ENCODE measurements at regions not wholly inside any gene's neighbourhood (a gene's known extent, or its start where the extent isn't known, plus 50 kb on each side); places are given as distances from the start of the nearest gene placed in this dataset.

DNA sequence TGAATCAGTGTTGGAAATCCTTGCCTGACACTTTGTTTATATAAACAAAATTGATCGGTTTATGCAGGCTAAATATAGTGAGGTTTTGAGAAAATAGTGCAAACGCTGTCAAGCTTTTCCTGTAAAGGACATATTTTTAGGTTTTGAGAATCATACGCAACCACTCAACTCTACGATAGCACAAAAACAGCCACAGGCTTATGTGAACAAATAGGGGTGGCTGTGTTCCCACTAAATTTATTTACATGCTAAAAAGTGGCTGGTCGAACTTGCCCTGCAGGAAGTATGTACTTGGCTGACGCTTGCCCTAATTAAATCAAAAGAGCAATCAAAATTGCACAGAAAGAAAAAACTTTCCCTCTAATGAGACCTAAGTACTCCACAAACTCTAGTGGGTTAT lies 234.7 kb upstream of the CACNA2D1 start:
- ATAC-seq (no peak), DNase-seq (ENCODE audit: low read depth, low spot score) (no peak)
- ChIA-PET POLR2A (no interaction called here), CTCF (no interaction called here)
- no peaks in the 10 kb centered on the region for H3K4me1 ChIP-seq (ENCODE audit: control insufficient read depth, insufficient read depth, low read length)
- H3K27me3 ChIP-seq (ENCODE audit: control insufficient read depth, insufficient read depth, low read length) = no peaks in the 10 kb centered on the region; the same call in 1 of the 2 replicates
- no peak for TF ChIP-seq SIN3A (IDR thresholded peaks at IDR 0.05; ENCODE audit: borderline replicate concordance, insufficient read depth, low read depth, low read length)
- TF ChIP-seq, protein P1, sequence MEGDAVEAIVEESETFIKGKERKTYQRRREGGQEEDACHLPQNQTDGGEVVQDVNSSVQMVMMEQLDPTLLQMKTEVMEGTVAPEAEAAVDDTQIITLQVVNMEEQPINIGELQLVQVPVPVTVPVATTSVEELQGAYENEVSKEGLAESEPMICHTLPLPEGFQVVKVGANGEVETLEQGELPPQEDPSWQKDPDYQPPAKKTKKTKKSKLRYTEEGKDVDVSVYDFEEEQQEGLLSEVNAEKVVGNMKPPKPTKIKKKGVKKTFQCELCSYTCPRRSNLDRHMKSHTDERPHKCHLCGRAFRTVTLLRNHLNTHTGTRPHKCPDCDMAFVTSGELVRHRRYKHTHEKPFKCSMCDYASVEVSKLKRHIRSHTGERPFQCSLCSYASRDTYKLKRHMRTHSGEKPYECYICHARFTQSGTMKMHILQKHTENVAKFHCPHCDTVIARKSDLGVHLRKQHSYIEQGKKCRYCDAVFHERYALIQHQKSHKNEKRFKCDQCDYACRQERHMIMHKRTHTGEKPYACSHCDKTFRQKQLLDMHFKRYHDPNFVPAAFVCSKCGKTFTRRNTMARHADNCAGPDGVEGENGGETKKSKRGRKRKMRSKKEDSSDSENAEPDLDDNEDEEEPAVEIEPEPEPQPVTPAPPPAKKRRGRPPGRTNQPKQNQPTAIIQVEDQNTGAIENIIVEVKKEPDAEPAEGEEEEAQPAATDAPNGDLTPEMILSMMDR (IDR thresholded peaks at IDR 0.05) = no peak
- no peak for TF ChIP-seq TCF7L2 (IDR thresholded peaks at IDR 0.05; ENCODE audit: low read depth, low read length)
- no peak for TF ChIP-seq POLR2AphosphoS5 (IDR thresholded peaks at IDR 0.05; ENCODE audit: low read depth, low read length)
- TF ChIP-seq, protein P2, sequence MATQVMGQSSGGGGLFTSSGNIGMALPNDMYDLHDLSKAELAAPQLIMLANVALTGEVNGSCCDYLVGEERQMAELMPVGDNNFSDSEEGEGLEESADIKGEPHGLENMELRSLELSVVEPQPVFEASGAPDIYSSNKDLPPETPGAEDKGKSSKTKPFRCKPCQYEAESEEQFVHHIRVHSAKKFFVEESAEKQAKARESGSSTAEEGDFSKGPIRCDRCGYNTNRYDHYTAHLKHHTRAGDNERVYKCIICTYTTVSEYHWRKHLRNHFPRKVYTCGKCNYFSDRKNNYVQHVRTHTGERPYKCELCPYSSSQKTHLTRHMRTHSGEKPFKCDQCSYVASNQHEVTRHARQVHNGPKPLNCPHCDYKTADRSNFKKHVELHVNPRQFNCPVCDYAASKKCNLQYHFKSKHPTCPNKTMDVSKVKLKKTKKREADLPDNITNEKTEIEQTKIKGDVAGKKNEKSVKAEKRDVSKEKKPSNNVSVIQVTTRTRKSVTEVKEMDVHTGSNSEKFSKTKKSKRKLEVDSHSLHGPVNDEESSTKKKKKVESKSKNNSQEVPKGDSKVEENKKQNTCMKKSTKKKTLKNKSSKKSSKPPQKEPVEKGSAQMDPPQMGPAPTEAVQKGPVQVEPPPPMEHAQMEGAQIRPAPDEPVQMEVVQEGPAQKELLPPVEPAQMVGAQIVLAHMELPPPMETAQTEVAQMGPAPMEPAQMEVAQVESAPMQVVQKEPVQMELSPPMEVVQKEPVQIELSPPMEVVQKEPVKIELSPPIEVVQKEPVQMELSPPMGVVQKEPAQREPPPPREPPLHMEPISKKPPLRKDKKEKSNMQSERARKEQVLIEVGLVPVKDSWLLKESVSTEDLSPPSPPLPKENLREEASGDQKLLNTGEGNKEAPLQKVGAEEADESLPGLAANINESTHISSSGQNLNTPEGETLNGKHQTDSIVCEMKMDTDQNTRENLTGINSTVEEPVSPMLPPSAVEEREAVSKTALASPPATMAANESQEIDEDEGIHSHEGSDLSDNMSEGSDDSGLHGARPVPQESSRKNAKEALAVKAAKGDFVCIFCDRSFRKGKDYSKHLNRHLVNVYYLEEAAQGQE (IDR thresholded peaks at IDR 0.05; ENCODE audit: insufficient read depth in 1 of 2, low read depth in 2 of 2, low read length in 1 of 2) = no peak
- no peak overlapping the region for H3K27ac ChIP-seq (ENCODE audit: low read length)
- in situ Hi-C loops (cut with HindIII; ENCODE audit: low pct_unique_long_range_greater_than_20kb, low sequenced_read_pairs) (no loop called here), intact Hi-C loops (cut with micrococcal nuclease; ENCODE audit: unreplicated experiment) (no loop called here)
- H3K4me3 ChIP-seq (ENCODE audit: low read depth in 2 of 2, low read length in 2 of 2) = no peak overlapping the region
- no peaks in the 10 kb centered on the region for H3K9me3 ChIP-seq (ENCODE audit: control insufficient read depth, insufficient read depth, low read depth, low read length)
- no TSS peak for BruUV-seq (replicated peaks)
- H3K36me3 ChIP-seq (ENCODE audit: control insufficient read depth, insufficient read depth, low read length) = no peaks in the 10 kb centered on the region

DNA sequence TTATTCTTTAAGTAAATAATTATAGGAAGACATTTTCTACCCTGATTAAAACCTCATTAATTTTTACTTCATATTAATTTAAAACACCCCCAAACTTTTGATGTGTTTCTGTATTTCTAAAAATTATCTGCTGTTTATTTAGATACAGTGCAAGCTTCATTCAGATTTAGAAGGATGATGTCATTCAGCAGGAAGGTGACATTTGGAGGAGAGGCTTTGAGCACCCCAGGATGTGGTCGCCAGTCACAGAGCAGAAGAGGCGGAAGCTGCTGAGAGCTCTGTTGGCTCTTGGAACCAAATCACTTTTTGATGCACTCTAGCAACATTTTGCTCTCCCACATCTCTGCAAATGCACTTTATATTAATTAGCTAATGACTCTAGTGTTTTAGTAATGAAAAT lies 233.9 kb upstream of the CACNA2D1 start:
- DNase-seq (ENCODE audit: low read depth, low spot score) (no peak), ATAC-seq (no peak)
- H3K27me3 ChIP-seq (ENCODE audit: control insufficient read depth, insufficient read depth, low read length) = no peaks in the 10 kb centered on the region; the same call in 1 of the 2 replicates
- intact Hi-C loops (cut with micrococcal nuclease; ENCODE audit: unreplicated experiment) = no loop called here
- CTCF ChIA-PET = no interaction called here
- H3K27ac ChIP-seq (ENCODE audit: low read length) = no peak overlapping the region
- no peaks in the 10 kb centered on the region for H3K9me3 ChIP-seq (ENCODE audit: control insufficient read depth, insufficient read depth, low read depth, low read length)
- no peak overlapping the region for H3K4me3 ChIP-seq (ENCODE audit: low read depth in 2 of 2, low read length in 2 of 2)
- in situ Hi-C loops (cut with HindIII; ENCODE audit: low pct_unique_long_range_greater_than_20kb, low sequenced_read_pairs) = no loop called here
- no peak for TF ChIP-seq TCF7L2 (IDR thresholded peaks at IDR 0.05; ENCODE audit: low read depth, low read length)
- no TSS peak for BruUV-seq (replicated peaks)
- no peaks in the 10 kb centered on the region for H3K36me3 ChIP-seq (ENCODE audit: control insufficient read depth, insufficient read depth, low read length)
- POLR2A ChIA-PET = no interaction called here
- no peaks in the 10 kb centered on the region for H3K4me1 ChIP-seq (ENCODE audit: control insufficient read depth, insufficient read depth, low read length)

DNA sequence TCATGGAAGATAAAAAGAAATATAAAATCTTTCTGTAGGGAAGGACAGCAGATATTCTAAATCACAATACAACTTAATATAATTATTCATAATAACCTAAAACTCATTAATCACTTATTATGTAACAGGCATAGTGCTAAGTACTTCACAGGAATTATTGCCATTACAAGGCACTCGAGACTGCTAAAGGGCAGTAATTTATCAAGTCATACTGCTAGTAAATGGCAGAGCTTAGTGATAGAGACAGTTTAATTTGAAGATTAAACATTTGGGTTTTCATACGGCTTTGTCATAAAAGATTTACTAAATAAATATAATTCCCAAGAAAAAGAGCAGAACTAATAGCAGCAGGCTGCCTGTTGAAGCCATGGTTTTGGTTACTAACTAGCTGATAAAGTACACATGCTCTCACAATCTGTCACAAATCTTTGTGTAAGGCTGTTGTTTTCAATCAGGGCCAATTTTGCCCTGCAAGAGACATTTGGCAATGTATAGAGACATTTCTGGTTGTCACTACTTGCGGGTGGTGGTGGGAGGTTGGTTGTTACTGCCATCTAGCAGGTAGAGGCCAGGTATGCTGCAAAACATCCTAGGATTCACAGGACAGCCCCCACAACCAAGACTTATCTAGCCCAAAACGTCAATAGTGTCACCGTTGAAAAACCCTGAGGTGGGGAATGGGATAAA lies 233.3 kb upstream of the CACNA2D1 start:
- TF ChIP-seq POLR2AphosphoS5 (IDR thresholded peaks at IDR 0.05; ENCODE audit: low read depth, low read length) = no peak
- no peaks in the 10 kb centered on the region for H3K36me3 ChIP-seq (ENCODE audit: control insufficient read depth, insufficient read depth, low read length)
- intact Hi-C loops (cut with micrococcal nuclease; ENCODE audit: unreplicated experiment) (no loop called here), in situ Hi-C loops (cut with HindIII; ENCODE audit: low pct_unique_long_range_greater_than_20kb, low sequenced_read_pairs) (no loop called here)
- ChIA-PET CTCF (interaction anchor here (0.7 kb wide), 1 partner anchor 53 kb away, joined by 3 read pairs; no protein-coding TSS in a partner anchor), POLR2A (no interaction called here)
- no peaks in the 10 kb centered on the region for H3K9me3 ChIP-seq (ENCODE audit: control insufficient read depth, insufficient read depth, low read depth, low read length)
- ATAC-seq (no peak), DNase-seq (ENCODE audit: low read depth, low spot score) (no peak)
- no peaks in the 10 kb centered on the region for H3K4me1 ChIP-seq (ENCODE audit: control insufficient read depth, insufficient read depth, low read length)
- H3K4me3 ChIP-seq (ENCODE audit: low read depth in 2 of 2, low read length in 2 of 2) = no peak overlapping the region
- H3K27me3 ChIP-seq (ENCODE audit: control insufficient read depth, insufficient read depth, low read length) = peaks cover 3% of the 10 kb centered on the region; the same call in 1 of the 2 replicates
- BruUV-seq (replicated peaks) = no TSS peak
- no peak overlapping the region for H3K27ac ChIP-seq (ENCODE audit: low read length)
